GM19043 (cell line): ENCODE measurements at regions not wholly inside any gene's neighbourhood (a gene's known extent, or its start where the extent isn't known, plus 50 kb on each side); places are given as distances from the start of the nearest gene placed in this dataset.

Experiments
- ATAC-seq: cut with Tn5 transposase; IDR thresholded peaks from one replicate; pipeline ENCODE4 v1.9.1; 2021; ENCODE audit warnings: low read depth; ENCODE audit not compliant: unreplicated experiment

DNA sequence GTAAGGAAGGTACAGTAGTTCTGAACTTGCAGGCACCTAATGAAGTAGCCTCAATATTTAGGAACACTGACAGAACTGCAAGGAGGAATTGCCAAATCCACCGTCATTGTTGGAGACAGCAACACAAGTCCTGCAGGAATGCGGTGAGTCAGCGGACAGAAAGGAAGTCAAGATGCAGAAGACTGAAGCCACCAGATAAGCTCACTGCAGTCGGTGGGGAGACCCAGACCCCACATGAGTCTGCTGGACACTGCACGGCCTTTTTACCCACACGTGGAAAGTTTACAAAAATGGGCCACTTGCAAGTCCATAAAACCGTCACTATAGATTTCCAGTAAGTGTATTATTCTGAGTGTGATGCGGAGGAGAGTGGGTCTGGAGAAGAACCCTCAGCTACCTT is 1471.6 kb downstream of the TBC1D22A start:
- ATAC-seq = no peak

DNA sequence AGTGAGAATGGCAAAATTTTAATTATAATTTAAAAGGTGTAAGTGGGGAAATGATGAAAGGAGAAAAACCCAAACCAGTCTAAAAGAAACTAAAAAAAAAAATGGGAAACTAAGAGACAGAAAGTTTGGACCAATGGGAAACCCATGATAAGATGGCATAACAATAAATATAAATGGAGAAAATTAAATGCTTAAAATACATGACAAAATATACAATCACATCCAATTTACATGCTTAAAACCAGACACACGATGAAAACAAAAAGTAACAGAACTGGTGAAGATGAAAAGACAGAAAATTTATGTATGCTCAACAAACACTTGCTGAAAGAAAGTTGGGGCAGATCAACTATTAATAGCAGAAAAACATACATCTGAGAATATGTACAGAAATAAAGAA is 1471.1 kb downstream of the TBC1D22A start:
- ATAC-seq = no peak

DNA sequence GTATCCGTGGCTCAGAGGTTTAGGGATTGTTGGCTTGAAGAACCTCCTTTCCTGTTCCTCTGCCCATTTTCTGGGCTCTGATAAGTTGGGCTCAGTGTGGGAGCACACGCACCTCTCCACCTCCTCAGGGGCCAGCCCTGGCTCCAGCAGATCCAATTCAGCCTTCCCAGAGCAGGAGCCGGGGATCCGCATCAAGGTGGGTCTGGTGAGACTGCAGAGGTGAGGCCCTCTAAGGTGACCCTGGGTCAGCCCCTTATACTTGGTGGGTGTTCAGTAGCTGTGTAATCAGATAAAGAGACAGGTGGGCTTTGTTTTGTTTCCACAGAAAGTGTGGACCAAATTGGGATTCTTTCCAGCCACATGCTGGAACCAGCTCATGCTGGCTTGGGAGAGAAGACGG is 1466.0 kb downstream of the TBC1D22A start:
- no peak for ATAC-seq

DNA sequence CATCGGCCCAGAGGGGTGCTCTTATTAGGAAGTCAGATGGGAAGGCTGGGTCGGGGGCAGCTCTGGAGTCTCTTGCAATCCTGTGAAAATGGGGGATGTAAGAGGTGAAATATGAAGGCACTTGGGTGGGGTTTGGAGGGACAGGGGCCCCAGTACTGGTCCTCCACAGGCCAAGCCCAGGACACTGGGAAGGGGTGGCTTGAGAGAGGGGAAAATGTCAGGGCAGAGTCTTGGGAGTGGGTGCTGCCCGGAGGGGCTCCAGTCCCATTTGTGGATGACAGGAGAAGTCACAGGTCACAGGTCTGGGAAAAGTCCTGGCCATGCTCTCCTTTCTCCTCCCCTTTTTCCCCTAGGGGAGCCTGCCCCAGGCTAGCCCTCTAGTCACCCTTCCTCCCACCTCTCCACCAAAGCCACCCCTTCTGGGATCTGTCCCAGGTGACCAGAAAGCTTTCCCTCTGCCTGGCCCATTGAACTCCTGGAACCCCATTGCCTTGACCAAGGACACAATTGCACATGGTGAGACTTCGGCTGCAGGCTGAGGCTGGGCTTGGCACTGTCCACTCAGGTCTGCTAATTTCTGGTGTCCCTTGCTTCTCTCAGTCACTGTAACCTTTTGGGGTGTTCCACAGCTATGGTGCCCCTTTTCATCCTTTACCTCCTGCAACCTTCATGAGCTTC is 1465.0 kb downstream of the TBC1D22A start:
- ATAC-seq = no peak

DNA sequence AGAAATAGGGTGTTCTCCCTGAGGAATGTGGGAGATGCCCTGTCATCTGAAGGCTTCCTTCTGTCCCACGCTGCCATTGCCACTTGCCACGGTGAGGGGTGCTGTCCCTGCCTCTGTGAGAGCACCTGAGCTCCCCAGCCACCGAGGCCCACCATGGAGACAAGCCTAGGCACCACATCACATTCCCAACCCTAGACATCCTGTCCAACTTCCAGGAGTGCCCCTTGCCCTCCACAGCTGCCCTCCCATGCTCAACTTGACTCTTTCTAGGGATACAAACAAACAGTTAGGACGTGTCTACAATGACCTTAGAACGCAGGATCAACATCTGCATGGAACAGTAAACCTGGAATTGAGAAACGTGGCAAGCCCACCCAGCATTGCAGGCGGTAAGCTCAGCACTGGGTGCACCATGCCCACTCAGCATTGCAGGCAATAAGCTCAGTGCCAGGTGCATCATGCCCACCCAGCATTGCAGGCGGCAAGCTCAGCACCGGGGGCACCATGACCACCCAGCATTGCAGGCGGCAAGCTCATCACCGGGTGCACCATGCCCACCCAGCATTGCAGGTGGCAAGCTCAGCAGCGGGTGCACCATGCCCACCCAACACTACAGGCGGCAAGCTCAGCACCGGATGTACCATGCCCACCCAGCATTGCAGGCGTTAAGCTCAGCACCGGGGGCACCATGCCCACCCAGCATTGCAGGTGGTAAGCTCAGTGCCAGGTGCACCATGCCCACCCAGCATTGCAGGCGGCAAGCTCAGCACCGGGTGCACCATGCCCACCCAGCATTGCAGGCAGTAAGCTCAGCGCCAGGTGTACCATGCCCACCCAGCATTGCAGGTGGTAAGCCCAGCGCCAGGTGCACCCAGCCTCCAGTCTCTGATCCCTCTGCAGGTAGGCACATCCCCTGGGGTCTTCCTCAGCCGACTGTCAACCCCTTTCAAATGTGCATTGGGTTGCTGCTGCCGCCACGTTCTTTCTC is 1463.9 kb downstream of the TBC1D22A start:
- no peak for ATAC-seq

DNA sequence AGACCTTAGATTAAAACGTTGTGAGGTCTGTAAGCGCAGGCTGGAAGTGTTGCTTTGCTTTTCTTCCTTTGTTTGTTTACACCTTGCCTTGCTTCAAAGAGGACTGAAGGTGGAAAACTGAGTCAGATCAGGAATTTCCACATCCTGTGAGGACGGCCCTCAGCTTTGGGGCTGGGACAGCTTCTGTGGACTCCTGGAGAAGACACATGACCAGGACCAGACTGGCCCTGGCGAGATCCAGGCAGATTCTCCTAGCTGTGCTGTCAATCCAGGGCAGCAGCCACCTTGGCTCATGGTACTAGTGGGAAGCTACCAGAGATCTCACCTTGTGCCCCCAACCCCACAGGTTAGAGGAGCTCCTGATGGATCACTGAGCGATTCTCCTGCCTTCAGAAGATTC is 1461.9 kb downstream of the TBC1D22A start:
- ATAC-seq = no peak

DNA sequence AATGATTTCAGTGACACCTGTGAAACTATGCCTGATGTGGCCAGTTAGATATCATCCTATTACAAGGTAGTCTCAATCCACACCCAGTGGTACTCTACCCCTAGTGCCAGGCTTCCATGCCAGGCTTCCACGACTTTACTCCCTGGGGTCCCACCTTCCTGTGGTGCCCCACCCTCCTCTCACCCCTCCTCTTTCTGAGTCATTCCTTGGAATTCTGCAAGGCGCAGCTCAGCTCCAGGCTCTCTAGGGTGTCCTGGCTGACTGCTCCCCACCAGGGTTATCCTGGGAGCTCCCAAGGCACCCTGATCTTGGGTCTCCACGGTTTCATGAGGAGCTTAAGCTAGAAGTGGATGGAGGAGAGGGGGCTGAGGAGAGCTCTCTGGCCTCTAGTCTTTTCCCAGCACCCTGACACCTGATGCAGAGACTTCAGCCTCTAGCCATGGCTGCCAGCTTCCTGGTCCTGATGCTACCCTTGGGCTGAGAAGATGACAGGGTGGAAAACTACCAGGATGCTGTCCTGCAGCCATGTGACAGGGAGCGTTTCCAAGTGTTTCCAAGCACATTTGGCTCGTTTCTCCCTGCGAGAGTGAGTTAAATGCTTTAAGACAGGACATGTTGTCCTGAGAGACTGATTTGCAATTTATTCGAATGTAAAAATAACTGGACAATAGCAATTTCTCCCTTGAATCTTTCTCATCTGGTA is 1461.2 kb downstream of the TBC1D22A start:
- no peak for ATAC-seq

DNA sequence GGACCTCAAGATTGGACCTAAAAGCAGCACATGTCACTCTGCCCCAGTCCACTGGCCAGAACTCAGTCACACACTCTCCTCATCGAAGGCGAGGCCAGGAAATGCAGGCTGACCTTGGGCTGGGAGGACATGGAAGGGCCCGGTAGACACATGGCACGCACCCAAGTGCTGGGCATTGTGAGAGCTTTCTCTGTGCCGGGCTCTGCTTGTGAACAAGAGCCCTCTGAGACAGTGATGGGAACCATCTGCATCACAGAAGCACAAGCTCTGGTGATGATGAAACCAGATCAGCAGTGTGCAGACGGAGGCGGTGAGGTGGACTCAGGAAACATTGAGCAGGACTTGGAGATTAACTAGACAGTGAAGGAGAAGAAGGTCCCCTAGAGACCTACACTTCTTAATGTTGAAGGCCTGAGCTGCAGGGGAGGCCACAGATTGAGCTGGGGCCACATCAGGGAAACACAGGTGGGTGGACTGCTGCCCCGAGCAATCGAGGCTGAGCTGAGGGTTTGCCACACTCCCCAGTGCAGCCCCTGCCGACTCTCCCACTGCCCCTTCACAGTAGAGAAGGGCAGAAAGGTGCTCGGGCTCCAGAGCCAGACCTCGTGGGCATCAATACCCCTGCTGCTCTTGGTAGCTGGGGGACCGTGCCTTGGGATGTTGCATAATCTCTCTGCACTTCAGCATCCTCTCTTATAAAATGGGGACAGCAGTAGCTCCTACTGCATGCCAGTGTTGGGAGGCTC is 1460.5 kb downstream of the TBC1D22A start:
- no peak for ATAC-seq

DNA sequence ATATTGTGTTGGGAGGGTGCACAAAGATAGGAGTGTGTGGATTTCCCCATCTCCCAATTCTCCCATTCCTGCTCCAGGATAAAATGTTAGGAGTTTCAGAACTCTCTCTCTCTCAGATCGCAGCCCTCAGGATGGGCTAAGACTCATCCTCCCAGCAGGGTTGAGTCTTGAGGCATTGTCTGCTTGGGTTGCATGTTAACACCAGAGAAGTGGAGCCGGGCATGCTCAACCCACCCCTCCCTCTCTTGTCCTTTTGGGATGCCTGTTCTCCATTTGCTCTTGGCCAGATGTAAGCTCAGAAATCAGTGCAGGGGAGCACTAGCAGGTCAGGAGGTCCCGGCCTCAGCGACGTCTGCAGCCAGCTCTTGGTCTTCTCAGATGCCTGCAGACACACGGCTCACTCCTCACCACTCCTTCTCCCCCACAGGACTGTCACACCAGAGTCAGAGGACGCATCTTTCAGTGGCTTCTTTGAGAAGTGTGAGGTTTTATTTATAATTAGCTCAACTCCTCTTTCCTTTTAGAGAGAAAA is 1456.5 kb downstream of the TBC1D22A start:
- no peak for ATAC-seq

DNA sequence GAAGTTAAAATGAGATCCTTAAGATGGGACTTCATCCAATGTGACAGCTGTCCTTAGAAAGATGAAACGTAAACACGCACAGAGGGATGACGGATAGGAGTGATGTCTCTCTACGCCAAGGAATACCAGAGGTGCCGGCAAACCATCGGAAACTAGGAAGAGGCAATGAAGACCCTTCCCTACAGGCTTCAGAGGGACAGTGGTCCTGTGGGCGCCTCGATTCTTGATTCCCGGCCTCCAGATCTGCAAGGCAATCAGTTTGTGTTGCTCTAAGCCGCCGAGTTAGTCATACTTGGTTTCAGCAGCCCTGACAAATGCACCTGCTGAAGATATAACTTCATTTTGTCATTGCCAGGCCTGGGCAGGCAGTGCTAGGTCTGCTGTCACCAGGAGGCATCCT is 1455.1 kb downstream of the TBC1D22A start:
- ATAC-seq = no peak

DNA sequence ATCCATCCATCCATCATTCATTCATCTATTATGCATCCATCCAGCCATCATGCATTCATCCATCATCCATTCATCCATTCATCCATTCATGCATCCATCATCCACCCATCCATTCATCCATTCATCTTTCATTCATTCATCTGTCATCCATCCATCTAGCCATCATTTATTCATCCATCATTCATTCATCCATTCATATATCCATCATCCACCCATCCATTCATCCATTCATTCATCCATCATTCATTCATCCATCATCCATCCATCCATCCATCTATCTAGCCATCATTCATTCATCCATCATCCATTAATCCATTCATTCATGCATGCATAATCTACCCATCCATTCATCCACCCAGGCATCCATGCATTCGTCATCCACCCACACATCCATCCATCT is 1450.3 kb downstream of the TBC1D22A start:
- no peak for ATAC-seq

DNA sequence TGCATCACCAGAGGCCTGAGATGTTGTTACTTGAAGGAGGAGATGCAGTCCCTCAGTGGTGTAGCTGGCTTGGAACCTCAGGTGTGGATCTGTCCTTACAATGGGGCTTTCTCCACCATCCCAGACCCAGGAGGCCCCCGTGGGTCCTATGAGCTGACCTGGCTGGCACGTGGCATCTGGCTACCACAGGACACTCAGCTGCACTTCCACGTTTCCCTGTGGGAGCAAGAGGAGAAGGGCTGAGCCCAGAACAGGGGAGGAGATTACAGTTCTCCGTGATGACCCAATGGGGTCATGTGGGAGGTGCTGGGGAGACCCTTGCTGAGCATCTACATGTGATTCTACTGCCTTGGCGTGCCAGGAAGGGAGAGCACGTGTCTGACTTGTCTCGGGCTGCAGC is 1448.4 kb downstream of the TBC1D22A start:
- ATAC-seq = no peak

DNA sequence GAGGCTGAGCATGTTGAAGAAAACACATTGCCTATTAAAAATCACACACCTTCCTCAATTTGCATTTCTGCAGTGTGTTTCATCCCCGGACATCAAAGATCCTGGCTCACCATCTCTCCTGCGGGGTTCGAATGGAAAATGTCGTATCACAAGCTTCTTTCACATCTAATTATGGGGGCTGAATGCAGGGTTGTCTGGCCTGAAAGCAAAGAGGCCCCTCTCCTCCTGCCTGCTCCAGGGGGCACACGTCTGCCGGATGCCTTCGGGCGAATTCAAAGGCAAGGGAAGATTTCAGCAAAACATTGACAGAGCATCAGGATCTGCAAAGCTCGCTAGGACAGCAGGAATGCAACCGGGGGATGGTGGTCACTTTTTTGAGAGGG is 1447.7 kb downstream of the TBC1D22A start:
- no peak for ATAC-seq

DNA sequence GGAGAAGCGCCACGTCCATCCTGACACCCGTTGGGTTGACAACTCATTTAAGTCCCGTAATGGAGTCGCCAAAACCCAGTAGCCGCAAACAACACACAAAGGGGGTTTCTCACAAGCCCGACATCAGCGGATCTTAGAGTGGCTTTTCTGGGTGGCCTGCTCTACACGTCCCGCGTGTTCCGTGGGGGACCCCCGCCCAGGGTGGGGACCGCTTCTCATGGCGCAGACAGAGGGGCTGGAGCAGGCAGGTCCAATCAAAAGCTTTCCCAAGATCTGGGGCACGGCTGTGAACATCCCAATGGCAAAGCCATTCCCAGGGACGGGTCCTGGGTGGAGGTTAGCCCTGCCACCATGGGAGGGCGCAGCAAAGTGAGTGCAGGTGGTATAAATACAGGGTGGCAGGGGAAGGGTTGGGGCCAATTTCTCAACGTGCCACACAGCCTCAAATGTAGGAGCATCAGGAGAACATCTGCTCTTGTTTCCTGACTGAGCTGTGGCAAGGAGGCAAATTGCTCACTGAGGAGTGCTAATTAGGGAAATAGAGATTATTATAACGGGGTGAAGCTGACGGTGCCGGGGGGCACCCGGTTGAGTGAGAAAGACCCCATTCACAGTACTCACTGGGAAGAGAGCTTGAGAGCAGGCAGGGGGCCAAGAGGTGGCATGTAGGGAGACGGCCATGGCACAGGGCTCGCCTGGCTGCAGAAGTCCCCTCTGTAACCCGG is 1447.2 kb downstream of the TBC1D22A start:
- ATAC-seq = no peak

DNA sequence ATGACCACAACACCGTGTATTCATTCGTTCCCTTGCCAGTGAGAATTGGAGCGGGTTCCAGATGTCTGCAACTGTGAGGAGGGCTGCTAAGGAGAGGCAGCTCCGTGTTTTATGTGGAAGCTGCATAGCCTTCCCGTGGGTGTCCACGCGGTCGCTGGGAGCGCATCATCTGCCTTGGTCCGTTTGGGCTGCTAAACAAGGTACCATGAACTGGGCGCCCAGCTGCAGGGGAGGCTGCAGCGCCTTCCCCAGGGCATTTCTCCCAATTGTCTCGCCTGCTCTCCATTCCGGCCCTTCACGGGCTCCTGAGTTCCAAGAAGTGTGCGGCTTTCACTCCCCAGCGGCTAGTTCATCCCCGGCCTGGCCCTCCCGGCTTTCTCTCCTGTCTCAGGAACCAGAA is 1446.4 kb downstream of the TBC1D22A start:
- no peak for ATAC-seq

DNA sequence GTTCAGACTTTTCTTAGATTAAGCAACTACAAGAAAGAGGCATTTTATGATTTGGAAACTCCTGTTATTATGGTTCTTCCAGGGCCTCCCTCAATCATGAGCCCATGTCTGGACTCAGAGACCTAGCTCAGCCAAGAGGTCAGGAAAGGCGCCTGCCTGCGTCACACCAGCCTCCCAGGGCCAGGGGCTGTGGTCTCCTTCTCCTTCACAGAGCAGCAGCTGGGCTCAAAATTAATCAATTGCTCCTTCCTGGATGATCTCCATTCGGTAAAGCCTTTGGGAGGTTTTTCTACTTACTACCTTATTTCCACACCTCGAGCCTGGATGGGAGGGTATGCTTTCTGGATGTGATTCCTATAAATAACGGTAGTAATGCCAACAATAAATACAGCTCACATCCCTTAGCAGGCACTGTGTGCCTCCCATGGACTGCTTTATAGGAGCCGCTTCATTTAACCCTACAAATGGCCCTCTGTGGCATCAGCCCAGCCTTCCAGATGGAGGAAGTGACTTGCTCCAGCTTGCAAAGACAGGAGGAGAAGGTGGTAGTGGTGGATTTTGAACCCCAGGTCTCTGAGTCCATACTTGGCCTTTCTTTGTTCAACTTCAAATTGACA is 1445.6 kb downstream of the TBC1D22A start:
- no peak for ATAC-seq

DNA sequence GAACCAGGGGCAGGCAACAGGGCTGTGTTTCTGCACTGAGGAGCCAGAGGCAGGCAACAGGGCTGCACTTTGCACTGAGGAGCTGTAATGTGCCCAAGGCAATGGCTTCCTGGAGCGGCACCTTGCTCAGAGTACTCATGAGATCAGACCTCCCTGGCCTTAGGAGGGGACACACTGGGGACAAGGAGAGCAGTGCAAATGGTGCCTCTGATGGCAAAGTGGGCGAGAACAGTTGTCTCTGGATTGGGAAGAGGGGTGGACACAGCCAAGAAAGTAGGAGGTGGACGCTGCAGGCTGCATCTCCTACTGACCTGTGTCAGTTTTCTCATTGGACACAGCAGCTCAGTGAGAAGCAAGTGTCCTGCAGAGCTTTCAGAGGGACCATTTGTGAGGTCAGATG is 1443.3 kb downstream of the TBC1D22A start:
- no peak for ATAC-seq

DNA sequence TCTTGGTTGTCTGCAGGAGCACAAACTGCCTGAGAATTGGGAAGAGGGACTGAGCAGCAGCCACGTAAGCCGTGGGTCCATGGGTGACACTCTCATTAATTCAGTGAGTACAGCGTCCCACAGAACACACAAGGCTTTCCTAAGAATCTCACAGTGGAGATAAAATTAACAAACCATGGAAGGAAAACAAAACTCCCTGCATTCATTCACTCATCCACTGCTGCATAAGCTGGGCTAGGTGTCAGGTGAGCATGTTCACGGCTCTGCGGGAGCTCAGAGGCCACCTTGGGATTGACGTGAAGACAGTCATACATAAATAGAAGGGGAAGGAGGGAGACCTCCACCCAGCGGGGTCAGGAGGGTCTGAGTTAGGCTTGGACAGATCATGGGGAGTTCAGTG is 1442.7 kb downstream of the TBC1D22A start:
- ATAC-seq = no peak

DNA sequence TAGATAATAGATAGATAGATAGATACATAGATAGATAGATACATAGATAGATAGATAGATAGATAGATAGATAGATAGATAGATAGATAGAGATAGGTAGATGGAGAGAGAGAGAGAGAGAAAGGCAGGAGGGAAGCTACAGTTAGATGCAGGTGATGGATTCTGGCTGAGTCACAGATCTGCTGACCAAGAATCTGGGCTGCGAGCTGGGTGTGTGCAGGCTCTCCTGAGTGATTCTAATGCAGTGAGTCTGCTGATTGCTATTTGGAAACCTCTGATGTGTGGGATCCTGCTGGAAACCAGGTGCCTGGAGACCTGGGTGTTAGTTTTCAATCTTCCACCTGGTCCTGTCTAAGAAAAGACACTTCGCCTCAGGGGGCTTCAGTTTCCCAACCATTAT is 1441.8 kb downstream of the TBC1D22A start:
- ATAC-seq = no peak
